Lower leg skin (tissue), 4 donors: ENCODE measurements at regions not wholly inside any gene's neighbourhood (a gene's known extent, or its start where the extent isn't known, plus 50 kb on each side); places are given as distances from the start of the nearest gene placed in this dataset.

Source experiments
- DNase-seq, 2 donors: peaks; one replicate each; pipeline ENCODE4 v3.0.0-alpha.2; 2019; ENCODE audit warnings: low spot score in 2 of 2
- H3K4me3 ChIP-seq: fragments of 200-600 bp; sonication (generic); 2 replicates; pipeline ENCODE4 v1.5.1; 2017; ENCODE audit warnings: mild to moderate bottlenecking, low read depth; ENCODE audit not compliant: poor library complexity, severe bottlenecking
- CTCF ChIP-seq, 3 donors: fragments of 450-650 bp; IDR thresholded peaks; one replicate each; pipeline ENCODE4 v1.5.1; 2016; ENCODE audit warnings: antibody characterized with exemption in 3 of 3, mild to moderate bottlenecking in 3 of 3, moderate library complexity in 2 of 3
- POLR2A ChIP-seq, 2 donors: fragments of 450-650 bp; IDR thresholded peaks; one replicate each; pipeline ENCODE4 v1.6.1; 2016 to 2017; ENCODE audit warnings: antibody characterized with exemption in 2 of 2, mild to moderate bottlenecking in 1 of 2, moderate library complexity in 1 of 2
- WGBS, 2 donors: methylation state at CpG; one replicate each; pipeline ENCODE4 v1.1.5; 2018; 5-methylcytosine and 5-hydroxymethylcytosine counted together
- intact Hi-C: fragments of 100-400 bp; cut with DNase I; formaldehyde crosslinking; loops from one replicate; pipeline ENCODE4 v1.15.0; 2023; ENCODE audit warnings: low total_unique reads

DNA sequence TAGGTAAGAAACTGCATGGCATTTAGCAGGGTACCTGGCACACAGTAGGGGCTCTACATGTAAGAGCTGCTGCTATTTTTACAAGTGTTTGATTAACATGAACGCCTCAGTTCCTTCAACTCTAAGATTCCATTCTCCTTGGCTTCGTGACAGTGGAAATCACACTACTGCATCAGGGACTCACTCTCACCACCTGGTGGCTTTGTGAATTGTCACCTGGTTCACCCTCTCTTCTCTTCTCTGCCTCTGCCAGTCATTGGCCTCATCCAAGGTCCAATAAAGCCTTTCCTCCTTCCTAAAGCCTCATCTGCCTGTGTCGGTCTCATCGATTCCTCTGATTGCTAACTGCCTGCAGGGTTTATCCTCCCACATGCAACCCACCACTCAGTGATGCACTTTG is 476.4 kb downstream of the VRK1 start:
- whole genome bisulfite sequencing, 2 donors, result 85 to 91% methylated on average over 4 of the region's 4 CpGs
- intact Hi-C loops, result no loop called here
- no peak for TF ChIP-seq POLR2A (IDR thresholded peaks at IDR 0.05)
- no peak for TF ChIP-seq CTCF (IDR thresholded peaks at IDR 0.05)
- H3K4me3 ChIP-seq, result no peak overlapping the region
- no peak for DNase-seq

GRCh38 chr14:97274626-97275025 is 477.4 kb downstream of the VRK1 start:
- no peak overlapping the region for H3K4me3 ChIP-seq
- intact Hi-C loops, result no loop called here
- TF ChIP-seq CTCF (IDR thresholded peaks at IDR 0.05) (no peak), POLR2A (IDR thresholded peaks at IDR 0.05) (no peak)
- 84 to 86% methylated on average over 8 of the region's 8 CpGs for WGBS, 2 donors
- no peak for DNase-seq

DNA sequence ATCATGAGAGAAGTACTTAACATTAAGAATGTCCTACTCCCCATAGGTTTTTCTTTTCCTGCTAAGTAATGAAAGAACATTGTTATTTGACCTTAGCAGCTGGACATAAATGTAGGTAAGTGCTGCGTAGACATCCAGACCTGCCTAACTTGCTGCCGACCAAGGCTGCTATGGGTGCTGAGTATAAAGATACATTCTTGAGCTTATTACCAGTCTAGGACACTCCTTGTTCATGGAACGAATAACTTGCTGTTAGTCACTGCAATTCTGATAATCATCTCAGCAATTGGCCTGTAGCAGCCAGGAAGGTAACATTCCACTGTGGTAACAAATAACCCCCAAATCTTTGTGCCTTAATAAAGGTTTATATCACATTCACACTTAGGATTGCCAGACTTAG is 478.1 kb downstream of the VRK1 start:
- intact Hi-C loops, result no loop called here
- WGBS, 2 donors, result 62 to 68% methylated on average over 3 of the region's 3 CpGs
- no peak overlapping the region for H3K4me3 ChIP-seq
- no peak for TF ChIP-seq POLR2A (IDR thresholded peaks at IDR 0.05)
- no peak for TF ChIP-seq CTCF (IDR thresholded peaks at IDR 0.05)
- DNase-seq, result no peak

- intact Hi-C loops, result no loop called here
- 55 to 58% methylated on average over 4 of the region's 4 CpGs for WGBS, 2 donors
- no peak for TF ChIP-seq POLR2A (IDR thresholded peaks at IDR 0.05)
- no peak for TF ChIP-seq CTCF (IDR thresholded peaks at IDR 0.05)
- H3K4me3 ChIP-seq, result no peak overlapping the region
- DNase-seq, result no peak
Observed at GRCh38 chr14:97276573-97276972, 479.4 kb downstream of the VRK1 start.

GRCh38 chr14:97277711-97278110 is 480.5 kb downstream of the VRK1 start:
- TF ChIP-seq CTCF (IDR thresholded peaks at IDR 0.05), result no peak
- TF ChIP-seq POLR2A (IDR thresholded peaks at IDR 0.05), result no peak
- DNase-seq, result no peak
- WGBS, 2 donors, result 35 to 45% methylated on average over 9 of the region's 9 CpGs
- intact Hi-C loops, result no loop called here
- no peak overlapping the region for H3K4me3 ChIP-seq

- no peak for TF ChIP-seq CTCF (IDR thresholded peaks at IDR 0.05)
- no peak for TF ChIP-seq POLR2A (IDR thresholded peaks at IDR 0.05)
- 86 to 87% methylated on average over 10 of the region's 10 CpGs for WGBS, 2 donors
- intact Hi-C loops, result no loop called here
Observed at GRCh38 chr14:97280526-97280925, 483.3 kb downstream of the VRK1 start.

More at GRCh38 chr14:97280526-97280925, 483.3 kb downstream of the VRK1 start:
- no peak for DNase-seq
- H3K4me3 ChIP-seq, result no peak overlapping the region
